ENCODE measurements at regions not wholly inside any gene's neighbourhood (a gene's known extent, or its start where the extent isn't known, plus 50 kb on each side); places are given as distances from the start of the nearest gene placed in this dataset.

- no peak for DNase-seq (ENCODE audit: low read depth in 4 of 4, low spot score in 3 of 4)
Measured at GRCh38 chr6:164018133-164018532, 603.6 kb downstream of the QKI start.

GRCh38 chr6:164016056-164016455, 601.5 kb downstream of the QKI start:
- DNase-seq (ENCODE audit: low read depth in 4 of 4, low spot score in 3 of 4), result no peak

GRCh38 chr6:164015088-164015484, 600.6 kb downstream of the QKI start:
- DNase-seq (ENCODE audit: low read depth in 4 of 4, low spot score in 3 of 4), result no peak

- DNase-seq (ENCODE audit: low read depth in 4 of 4, low spot score in 3 of 4), result no peak
Measured at GRCh38 chr6:164014346-164015087, 600.0 kb downstream of the QKI start.

DNA sequence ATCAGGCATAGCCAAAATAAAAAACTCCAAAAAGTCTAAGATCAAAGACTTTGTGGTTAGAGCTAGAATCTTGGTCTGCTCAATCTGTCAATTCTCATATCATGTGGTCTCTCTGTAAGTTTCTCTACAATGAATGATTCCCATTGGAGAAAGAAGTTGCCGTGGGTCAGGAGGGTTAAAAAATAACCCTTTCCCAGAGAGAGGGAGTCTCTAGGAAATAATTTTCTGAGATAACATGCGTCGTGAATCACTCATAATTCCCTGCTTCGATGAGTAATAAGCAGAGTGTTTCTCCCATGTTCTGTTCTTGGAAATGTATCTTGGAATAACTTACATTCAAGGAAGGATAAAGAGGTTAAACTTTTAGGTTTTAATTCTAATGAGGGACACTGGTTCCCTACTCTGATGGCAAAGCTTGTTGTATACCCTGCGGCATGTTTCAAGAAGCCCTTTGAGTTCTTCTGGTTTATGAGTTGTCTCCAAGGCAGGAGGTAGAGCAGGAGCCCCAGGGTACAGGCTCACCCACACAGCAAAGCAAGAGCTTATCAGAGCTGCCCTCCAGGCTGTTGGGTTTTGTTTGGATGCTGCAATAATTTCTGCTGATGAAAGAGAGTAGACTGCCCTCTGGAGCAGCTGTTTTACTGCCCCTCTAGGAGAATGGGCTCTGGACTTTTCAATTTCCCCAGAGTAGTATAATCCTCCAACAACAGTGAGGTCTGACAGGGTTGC, 599.1 kb downstream of the QKI start:
- no peak for DNase-seq (ENCODE audit: low read depth in 4 of 4, low spot score in 3 of 4)

- no peak for DNase-seq (ENCODE audit: low read depth in 4 of 4, low spot score in 3 of 4)
Measured at GRCh38 chr6:164011321-164011720, 596.8 kb downstream of the QKI start.

GRCh38 chr6:164010441-164011103, 596.1 kb downstream of the QKI start:
- no peak for DNase-seq (ENCODE audit: low read depth in 4 of 4, low spot score in 3 of 4)

GRCh38 chr6:164008902-164009301, 594.4 kb downstream of the QKI start:
- no peak for DNase-seq (ENCODE audit: low read depth in 4 of 4, low spot score in 3 of 4)

DNA sequence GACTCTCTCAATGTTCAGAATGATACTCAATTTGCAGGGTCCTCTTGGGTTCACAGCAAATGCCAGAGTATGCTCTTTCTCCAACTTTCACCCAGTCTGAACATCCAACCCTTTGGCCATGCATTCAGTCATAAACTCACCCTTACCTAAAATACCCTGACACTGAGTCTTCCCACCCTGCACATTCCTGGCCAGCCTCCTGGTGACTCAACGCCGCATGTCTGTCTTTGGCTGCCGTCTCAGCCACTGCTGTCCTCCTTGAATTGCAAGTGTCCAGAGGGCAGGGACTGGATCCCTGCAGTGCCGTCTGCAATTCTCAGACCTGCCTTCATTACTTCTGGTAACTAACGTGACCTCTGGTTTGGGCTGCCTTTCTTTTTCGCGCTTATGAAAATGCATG, 593.4 kb downstream of the QKI start:
- no peak for DNase-seq (ENCODE audit: low read depth in 4 of 4, low spot score in 3 of 4)

DNA sequence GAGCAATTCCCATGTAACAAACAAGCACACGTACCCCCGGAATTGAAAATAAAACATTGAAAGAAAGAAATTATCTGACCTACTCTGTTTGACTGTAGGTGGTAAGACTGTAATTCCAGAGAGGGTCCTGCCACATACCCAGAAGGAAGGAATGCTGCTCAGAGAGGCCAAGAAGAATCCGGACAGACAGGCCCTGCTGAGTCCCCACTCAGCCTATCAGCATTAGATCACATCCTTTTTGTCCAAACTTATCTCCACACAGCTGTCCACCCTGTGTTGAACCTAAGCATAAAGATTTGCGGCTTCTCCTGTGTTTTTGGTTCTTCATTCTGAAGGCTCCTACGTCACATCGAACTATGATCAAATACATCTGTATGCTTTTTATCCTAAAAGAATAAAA, 591.9 kb downstream of the QKI start:
- DNase-seq (ENCODE audit: low read depth in 4 of 4, low spot score in 3 of 4), result no peak

- DNase-seq (ENCODE audit: low read depth in 4 of 4, low spot score in 3 of 4), result no peak
Measured at GRCh38 chr6:164005004-164005711, 590.6 kb downstream of the QKI start.

GRCh38 chr6:164000276-164000675, 585.8 kb downstream of the QKI start:
- DNase-seq (ENCODE audit: low read depth in 4 of 4, low spot score in 3 of 4), result no peak

DNA sequence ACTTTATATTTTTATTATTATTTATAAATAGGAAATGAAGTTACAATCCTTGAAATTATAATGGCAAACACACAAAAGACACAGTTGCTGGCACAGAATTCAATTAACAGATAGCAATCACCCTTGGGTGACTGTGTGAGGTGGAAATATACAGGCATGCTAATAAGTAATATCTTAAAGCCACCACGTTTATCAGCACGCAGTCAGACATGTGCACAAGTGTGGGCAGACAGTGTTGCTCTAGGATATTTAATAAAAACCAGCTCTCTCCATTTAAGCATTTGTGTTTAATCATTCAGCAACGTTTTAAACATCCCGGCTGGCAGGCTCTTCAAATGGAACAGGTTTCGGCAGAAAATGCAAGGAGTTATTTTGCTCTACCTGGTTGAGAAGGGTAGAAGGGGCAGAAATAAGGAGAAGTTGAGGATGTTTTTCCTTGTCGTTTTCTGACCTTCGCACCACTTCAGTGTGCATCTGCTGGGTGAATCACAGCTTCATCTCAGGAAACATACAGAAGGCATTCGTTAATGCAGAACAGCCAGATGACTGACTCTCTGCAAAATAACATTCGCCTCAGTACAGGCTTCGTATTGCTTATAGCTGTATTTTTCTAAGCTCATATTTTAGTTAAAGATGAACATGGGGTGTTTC, 585.1 kb downstream of the QKI start:
- no peak for DNase-seq (ENCODE audit: low read depth in 4 of 4, low spot score in 3 of 4)

DNA sequence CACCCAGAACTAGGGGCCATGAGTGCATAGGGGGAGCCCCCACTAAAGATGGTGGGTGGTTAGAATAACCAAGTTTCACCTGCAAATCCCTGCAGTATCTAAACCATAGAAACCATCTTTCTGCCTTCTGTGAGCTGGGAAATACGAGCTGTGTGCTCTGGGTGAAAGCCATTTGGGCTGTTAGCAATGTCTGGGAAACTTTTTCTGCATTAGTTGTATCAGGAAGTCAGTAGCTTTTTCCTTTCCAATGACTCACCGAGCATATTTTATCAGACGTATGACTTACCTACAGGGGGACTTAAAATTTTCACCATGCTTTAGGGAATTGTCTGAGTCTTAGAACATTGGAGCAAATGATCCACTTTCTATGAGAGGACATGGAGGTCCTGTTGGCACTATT, 584.0 kb downstream of the QKI start:
- DNase-seq (ENCODE audit: low read depth in 4 of 4, low spot score in 3 of 4), result no peak

- no peak for DNase-seq (ENCODE audit: low read depth in 4 of 4, low spot score in 3 of 4)
Measured at GRCh38 chr6:163996491-163996890, 582.0 kb downstream of the QKI start.

- DNase-seq (ENCODE audit: low read depth in 4 of 4, low spot score in 3 of 4), result no peak
Measured at GRCh38 chr6:163994566-163994965, 580.0 kb downstream of the QKI start.

GRCh38 chr6:163992701-163993100, 578.2 kb downstream of the QKI start:
- DNase-seq (ENCODE audit: low read depth in 4 of 4, low spot score in 3 of 4), result no peak

DNA sequence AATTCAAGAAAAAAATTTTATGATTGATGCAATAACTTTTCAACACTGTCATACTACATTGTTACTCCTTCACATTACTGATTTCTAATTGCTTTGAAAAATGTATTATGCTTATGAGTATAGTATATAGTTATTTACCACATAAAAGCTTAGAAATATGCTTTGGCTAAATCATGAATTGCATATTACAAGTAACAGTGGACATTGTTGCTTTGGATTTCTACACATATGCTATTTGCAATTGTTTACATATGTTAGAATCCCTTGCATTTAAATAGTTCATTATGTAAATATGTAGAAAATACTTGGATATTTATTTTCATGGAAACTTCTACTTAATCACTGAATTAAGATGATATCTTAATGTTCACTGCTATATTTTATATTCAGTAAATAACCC, 577.5 kb downstream of the QKI start:
- DNase-seq (ENCODE audit: low read depth in 4 of 4, low spot score in 3 of 4), result no peak

DNA sequence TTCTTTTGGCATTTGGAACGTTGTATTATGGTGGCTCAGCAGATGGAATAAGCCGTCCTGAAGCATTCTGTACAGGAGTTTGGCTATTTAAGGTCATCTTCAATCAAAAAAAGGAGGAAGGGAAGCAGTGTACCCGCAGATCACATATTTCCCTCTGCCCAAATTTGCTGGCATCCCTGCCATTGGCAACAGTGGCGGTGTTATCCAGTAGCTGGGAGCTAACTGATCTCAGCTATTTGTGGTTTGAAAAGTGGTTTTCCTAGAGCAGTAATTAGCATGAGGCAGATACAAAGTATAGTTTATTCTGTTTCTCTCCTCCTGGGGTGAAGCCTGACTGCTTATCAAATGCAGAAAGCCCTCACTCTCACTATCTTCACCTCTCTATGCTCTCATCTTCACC, 576.8 kb downstream of the QKI start:
- no peak for DNase-seq (ENCODE audit: low read depth in 4 of 4, low spot score in 3 of 4)

DNA sequence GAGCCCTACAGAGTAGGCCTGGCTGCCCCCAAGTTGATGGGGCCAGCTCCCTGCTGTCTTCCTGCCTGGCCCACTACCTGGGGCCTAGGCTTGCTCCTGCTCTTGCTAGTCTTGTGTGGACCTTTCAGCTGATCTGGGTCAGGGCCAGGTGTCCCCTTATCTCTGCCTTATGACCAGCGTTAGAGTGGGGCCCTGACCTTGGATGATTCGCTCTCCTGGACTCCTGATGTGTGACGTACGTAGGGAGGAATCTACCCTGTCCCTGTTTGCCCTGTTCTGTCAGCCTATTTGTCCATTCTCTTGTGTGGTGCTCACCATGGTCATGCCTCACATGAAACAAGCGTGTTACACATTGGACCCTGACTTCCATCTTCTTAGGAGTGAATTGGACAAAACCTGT, 571.8 kb downstream of the QKI start:
- DNase-seq (ENCODE audit: low read depth in 4 of 4, low spot score in 3 of 4), result no peak

- no peak for DNase-seq (ENCODE audit: low read depth in 4 of 4, low spot score in 3 of 4)
Measured at GRCh38 chr6:163985710-163986109, 571.2 kb downstream of the QKI start.
